Dendritic cell treated with granulocyte-macrophage colony-stimulating factor and Interleukin-4, amounts not matched to agents 40 ng/mL and 50 ng/mL, for 4 days (primary cell): ENCODE measurements at regions not wholly inside any gene's neighbourhood (a gene's known extent, or its start where the extent isn't known, plus 50 kb on each side); places are given as distances from the start of the nearest gene placed in this dataset.

ENCODE experiments used
- H3K27ac Mint-ChIP-seq: one replicate; pipeline ENCODE4 v1.8.0; 2022; ENCODE audit warnings: mild to moderate bottlenecking, mixed read lengths
- H3K27me3 Mint-ChIP-seq: one replicate; pipeline ENCODE4 v1.8.0; 2022; ENCODE audit warnings: mild to moderate bottlenecking, mixed read lengths
- H3K36me3 Mint-ChIP-seq: one replicate; pipeline ENCODE4 v1.8.0; 2022; ENCODE audit warnings: low read depth, mixed read lengths
- H3K4me1 Mint-ChIP-seq: one replicate; pipeline ENCODE4 v1.8.0; 2022; ENCODE audit warnings: low read depth, mixed read lengths
- H3K4me3 Mint-ChIP-seq: one replicate; pipeline ENCODE4 v1.8.0; 2022; ENCODE audit warnings: mild to moderate bottlenecking, moderate library complexity, mixed read lengths
- H3K9me3 Mint-ChIP-seq: one replicate; pipeline ENCODE4 v1.8.0; 2022; ENCODE audit warnings: mixed read lengths
- intact Hi-C: fragments of 100-400 bp; cut with micrococcal nuclease; formaldehyde crosslinking; loops from one replicate; pipeline ENCODE4 v1.15.0; 2022

DNA sequence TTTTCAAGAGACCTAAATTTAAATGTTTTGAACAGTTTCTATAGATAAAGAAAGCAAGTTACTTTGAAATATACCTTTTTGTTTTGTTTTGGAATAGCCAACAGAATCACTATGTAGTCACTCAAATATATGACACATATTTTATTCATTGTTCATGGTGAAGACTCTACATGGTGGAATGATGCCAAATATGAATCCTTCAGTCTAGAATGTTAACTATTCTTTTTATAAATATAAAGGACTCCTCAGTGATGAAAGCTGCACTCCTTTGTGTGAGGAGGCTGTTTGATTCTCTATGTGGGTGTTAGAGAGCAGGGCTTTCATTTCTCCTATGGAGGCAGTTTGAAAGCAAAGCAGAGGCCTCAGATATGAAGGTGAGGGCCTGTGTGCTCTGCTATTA lies 396.4 kb upstream of the LRRTM1 start:
- intact Hi-C loops: no loop called here
- no peak overlapping the region for H3K4me3 Mint-ChIP-seq
- H3K27ac Mint-ChIP-seq: no peak overlapping the region
- no peaks in the 10 kb centered on the region for H3K36me3 Mint-ChIP-seq
- H3K4me1 Mint-ChIP-seq: no peaks in the 10 kb centered on the region
- H3K9me3 Mint-ChIP-seq: peaks cover 11% of the 10 kb centered on the region
- H3K27me3 Mint-ChIP-seq: no peaks in the 10 kb centered on the region
